Kidney glomerular epithelial cell (primary cell): ENCODE measurements at regions not wholly inside any gene's neighbourhood (a gene's known extent, or its start where the extent isn't known, plus 50 kb on each side); places are given as distances from the start of the nearest gene placed in this dataset.

ENCODE experiments used
- DNase-seq: peaks from one replicate; lab custom pipeline; 2025; lab: John Stamatoyannopoulos, UW

DNA sequence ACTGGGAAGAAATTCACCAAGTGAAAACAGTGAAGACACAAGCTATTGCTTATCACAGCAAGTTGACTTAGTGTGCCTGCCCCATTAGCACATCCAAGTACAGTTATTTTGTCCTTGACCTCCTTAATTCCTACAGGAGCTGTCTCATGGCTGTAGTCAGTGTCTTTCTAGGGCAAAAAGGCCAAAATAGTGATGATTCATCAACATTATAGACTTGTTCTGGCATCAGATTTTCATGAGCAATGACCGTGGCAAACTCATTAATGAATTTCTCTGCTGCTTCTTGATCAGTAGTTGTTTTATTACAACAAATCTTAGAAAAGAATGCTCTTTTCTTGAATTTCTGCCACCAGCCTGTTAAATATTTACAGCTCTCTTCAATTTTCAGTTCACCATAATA, 1169.3 kb upstream of the DDX18 start:
- no peak for DNase-seq

DNA sequence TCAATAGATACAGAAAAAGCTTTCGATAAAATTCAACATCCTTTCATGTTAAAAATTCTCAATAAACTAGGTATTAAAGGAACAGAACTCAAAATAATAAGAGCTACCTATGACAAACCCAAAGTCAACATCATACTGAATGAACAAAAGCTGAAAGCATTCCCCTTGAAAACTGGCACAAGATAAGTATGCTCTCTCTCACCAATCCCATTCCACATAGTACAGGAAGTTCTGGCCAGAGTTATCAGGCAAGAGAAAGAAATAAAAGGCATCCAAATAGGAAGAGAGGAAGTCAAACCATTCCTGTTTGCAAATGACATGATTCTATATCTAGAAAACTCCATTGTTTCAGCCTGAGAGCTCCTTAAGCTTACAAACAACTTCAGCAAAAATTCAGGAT, 1145.8 kb upstream of the DDX18 start:
- no peak for DNase-seq

DNA sequence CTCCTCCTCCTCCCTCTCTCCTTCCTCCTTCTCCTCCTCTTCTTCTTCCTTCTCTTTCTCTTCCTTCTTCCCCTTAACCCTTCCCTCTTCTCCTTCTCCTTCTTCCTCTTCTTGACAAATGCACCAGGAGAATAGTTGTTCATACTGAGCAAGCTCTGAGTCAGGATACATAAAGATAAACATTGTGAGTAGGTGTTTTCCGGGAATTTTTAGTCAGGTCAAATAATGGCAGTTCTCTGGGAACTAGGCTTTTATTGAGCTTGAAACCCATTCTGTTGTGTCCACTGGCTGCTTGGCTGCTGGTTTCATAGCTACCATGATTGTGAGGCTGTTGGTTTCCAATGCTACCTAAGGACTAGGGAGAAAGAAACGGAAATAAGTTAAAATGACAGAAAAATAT, 1144.7 kb upstream of the DDX18 start:
- no peak for DNase-seq

DNA sequence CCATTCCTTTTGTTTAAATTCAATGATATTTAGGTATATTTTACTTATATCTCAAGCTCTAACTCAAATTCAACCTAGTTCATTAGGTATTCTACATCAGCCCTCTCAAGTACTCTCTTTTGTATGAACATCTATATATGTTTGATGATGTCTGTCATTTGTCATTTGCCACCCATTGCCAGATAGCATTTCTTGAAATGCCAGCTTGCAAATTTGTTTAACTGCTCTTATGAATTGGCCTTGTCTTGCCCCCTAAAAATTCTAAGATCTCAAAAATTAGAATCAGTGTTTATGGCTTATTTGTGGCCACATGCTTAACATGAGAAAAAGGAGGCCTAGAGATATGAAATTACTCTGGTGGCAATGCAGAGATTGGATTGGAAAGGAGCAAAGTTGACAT, 1140.3 kb upstream of the DDX18 start:
- no peak for DNase-seq

DNA sequence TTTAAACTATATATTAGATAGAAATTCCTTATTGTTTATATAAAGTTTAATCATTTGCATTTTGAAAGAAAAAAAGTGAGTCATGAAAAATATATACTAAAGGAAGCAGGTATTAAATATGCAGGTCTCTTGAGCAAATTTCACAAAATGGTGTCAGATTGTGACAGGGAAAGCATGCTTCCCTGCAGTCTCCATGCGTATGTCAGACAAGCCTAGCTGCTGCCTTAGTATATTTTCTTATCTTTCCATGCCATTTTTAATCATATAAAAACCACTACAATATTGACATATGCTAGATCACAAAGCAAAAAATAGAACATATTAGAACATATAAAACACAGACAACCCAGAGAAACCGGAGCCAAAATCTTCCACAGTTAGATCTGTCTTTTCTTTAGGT, 1137.7 kb upstream of the DDX18 start:
- no peak for DNase-seq

DNA sequence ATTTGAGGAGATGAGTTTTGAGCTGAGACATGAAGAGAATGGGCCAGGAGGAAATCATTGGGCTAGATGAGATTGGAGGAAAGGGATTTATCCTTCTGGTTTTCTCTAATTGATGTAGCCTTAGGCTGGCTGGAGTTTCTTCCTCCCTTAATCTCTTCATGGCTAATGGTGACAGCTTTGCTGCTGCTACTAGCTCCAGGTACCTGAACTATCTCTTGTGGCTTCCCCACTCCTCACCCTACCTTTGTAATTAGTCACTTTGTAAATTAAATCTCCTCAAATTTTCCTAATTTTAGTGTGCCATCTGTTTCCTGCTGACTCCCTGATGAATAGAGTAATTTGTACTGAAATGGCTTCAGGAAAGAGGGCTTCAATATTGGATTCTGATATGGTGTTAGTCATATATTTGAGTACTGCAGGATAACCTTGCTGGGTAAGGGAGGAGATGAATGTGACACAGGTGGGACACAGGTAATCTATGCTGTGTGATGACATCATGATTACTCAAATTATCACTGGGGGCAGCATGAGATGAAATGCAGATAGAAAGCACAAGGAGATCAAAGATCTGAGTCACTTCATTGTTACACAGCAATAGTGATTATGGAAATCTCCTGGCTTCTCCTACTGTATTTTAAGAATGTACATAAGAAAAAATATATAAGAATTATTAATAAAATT, 1134.1 kb upstream of the DDX18 start:
- no peak for DNase-seq

DNA sequence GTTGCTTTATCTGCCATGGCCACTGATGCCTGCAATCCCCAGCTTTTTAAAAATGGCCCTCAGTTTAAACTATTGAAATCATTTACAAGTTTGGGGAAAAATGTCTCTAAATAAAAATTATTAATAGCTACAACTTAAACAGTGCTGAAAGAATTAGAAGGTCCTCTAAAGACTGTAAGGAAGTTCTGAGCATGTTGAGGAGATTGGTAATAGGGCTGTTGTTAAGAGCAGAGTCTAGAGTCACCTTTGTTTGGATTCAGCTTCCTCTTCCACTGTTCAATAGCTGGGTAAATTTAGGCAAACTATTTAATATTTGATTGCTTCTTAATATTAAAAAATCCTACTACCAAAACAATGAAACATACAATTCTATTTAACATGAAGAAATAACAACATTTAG, 1127.1 kb upstream of the DDX18 start:
- DNase-seq = no peak

DNA sequence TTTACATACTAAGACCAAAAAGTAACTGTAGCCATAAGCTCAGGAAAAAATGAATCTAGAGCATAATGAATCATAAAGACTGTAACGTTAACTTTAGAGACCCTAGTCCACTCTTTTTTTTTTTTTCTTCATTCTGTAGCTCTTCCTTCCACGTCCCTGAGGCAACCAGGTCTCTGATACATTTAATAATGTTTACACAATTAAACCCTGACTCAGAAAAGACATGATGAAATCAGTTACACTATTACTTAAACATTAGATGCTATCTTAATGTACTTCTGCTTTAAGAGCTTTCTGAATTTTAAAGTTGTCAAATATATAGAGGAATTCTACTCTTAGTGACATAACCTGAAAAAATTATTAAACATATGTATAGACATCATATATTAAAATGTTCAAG, 1121.5 kb upstream of the DDX18 start:
- DNase-seq = no peak

DNA sequence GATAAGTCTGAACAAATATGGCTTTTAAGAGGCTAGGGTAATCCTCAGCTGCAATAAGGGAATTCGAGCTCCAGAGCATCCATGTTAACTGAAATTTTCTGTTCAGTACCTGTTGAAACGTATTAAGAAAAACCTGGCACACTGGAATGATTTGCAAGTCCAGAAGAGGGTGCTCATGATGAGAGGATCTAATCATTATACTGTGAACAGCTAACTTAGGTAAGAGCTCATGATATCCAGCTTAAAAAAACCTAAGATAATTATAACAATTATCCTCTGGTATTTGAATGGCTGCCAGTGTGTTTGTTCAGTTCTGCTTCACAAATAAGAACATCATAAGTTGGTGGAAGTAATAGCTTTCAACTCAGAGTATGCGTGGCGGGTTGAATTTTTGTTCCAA, 1118.3 kb upstream of the DDX18 start:
- no peak for DNase-seq

DNA sequence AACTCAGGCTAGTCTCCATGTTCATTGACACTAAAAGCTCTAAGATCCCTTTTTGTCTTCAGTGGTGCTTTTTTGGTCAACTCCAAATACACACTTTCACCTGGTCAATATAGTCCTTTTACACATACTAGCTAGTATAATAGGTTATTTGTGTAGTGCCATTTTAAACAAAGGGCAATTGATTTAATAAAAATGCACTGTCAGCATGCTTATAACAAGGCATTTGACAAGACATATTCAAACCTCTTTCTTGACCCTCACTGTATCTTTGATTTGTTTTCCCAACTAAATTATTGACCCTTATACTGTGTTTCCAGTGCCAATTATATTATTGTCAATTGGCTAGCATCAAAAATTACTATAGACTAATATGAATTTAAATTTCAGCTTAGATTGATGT, 1117.6 kb upstream of the DDX18 start:
- no peak for DNase-seq

DNA sequence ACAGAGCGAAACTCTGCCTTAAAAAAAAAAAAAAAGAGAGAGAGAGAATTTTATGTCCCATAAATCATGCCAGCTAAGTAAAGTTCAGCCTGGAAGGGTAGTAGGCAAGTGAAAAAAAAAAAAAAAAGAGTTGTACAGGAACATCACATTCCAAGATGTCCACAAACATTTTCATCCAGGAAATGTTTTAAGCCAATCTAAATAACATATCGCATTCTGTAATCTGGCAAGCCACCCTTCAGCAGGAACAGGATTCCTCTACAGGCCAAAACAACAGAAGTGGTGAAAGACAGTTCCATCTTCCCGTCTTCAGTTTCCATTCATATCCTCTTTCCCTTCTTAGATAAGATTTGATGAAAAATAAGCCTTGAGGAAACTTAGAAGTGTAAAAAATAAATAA, 1108.1 kb upstream of the DDX18 start:
- no peak for DNase-seq

DNA sequence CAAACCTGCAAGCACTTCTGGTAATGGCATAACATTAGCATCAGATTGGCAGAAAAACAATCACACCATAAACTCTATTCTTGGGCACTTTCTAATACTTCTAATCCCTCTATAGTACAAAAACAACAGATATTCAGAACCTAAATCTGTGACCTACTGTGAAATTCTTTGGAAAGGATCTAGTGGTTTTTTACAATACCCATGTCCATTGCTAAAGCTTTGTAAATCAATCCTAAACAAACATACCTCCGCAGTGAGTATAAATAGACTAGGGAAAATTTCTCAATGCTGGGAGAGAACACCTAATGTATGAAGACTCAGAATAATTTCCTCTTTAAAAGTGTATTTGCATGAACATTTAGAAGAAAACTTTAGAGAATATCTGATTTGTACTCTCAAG, 1098.5 kb upstream of the DDX18 start:
- DNase-seq = no peak

DNA sequence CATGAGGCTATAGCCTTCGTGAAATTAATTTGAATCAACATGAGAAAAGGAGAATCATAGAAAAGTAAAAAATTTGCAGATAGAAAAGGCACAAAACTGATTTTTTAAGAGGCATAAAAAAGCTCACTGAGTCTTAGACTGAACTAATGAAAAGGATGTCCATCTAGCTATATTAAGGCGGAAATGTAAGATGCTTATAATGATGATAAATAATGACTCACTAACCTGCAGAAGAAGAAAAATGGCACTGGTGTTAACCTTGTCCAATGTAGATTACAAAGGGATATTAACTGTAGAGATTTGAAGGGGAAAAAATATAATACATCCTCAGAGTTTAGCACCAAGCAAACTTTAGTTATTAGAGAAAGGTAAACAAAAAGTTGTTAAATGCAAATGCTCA, 1098.0 kb upstream of the DDX18 start:
- DNase-seq = no peak

DNA sequence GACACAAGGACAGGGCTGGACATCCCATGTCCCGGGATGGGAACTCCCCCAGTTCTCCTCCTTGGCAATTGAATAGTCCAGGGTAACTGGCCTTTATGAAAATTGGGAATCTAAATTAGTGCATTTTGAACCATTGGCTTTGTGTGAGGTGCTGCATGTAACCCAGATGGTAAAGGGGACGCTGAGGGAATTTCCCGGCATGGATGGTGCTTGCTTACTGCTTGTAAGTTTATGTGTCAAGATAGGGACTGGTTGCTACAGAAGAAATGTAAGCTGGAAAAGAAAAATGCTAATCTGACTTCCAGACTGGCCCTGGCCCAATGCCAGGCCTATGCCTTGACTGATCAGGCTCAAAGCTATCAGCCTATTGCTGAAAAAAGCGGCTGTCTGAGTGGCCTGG, 1096.7 kb upstream of the DDX18 start:
- DNase-seq = no peak

DNA sequence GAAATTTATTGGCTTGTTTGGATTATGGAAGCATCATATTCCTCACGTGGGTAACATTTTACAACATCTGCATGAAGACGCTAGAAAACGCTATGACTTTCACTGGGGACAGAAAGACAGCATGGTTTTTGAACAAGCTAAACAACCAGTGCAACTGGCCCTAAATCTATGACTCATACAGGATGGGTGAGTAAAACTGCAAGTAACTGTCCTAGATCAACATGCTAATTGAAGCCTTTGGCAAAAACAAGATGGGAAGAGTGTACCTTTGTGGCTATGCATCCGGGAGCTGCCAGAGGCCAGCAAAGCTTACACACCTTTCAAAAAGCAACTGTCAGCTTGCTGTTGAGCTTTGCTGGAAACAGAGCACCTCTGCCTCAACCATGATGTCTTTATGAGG, 1096.0 kb upstream of the DDX18 start:
- no peak for DNase-seq

DNA sequence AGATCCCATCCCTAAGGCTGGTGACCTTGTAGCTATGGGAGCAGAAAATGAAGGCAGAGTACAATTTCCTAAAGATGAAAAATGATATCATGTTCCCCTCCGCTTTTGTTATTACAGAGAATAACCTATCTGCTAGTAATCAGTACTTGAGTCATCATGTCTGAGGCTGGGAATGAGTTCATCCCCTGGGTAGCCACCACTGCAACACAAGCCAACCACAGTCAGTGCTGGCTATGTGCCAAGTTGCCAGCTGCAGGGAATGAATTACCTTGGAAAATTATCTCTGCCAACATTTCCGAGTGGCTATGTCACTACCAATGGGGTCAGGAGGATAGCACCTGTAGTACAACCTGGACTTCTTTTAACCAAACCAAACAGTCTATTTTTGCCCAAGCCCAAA, 1094.7 kb upstream of the DDX18 start:
- DNase-seq = no peak

DNA sequence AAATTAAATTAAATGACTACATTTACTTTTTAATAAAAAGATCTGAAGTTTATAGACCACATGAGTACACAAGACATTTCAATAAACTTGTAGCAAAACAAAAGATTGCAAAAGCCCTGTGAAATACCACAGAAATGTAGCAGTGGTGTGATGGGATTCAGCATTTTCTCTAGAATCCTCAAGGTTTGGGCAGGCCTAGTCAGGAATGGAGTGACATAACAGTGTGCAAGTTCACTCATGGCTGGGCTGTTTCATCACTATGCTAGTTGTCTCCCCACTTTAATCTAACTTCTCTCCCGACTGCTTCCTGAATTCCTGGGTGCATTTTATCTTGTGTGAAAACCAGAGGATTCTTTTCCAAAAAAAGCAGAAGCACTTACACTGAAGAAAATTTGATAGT, 1089.9 kb upstream of the DDX18 start:
- DNase-seq = no peak

DNA sequence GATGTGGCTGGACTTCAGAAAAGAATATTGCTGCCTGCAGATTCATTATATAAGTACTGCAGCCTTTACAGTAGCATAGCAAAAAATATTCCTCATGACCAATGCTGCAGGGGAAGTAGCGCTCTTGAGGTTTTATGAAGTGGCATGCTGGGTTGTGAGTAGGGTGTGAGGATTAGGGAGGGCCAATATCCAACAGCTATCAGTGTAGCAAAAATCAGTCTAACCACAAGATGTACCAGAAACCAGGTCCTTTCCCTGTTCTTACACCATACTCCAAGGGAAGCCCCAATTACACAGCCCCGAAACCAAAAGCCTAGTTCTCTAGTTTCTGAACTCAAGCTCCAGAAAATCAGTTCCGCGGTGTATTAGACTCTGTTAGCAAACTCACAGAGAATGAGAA, 1082.2 kb upstream of the DDX18 start:
- DNase-seq = no peak

DNA sequence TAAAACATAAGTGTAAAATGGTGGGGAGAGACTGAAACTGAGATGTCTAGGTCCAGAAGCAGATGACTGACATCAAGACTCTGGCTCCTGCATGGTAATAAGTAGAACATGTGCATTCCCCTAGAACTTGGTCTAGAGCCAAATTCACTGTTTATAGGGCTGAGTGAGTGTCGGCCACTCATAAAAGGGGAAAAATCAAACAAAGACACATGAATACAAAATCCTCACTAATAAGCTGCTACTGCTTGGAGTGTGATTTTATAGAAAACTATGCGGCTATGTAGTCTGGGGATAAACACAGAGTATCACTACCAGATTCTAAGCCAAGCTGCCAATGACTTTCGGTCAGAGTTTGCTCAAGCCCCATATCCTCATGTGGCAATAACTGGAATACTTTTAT, 1080.8 kb upstream of the DDX18 start:
- DNase-seq = no peak

DNA sequence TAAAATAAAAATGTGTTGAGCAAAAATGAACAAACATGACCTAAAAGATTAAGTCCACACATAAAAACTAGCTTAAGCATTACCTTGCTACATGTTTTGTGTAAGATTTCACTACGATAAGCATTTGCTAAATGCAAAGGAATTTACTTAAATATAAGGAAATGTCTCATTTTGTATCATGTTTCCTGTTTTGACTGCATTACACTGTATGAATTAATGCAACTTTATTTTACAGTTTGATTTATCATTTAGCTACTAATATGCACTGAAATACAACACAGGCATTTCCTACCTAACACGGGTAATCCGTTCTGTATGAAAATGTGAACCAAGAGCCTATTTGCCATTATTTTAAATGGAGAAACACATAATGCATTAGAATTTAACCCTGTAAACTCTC, 1076.5 kb upstream of the DDX18 start:
- DNase-seq = no peak

DNA sequence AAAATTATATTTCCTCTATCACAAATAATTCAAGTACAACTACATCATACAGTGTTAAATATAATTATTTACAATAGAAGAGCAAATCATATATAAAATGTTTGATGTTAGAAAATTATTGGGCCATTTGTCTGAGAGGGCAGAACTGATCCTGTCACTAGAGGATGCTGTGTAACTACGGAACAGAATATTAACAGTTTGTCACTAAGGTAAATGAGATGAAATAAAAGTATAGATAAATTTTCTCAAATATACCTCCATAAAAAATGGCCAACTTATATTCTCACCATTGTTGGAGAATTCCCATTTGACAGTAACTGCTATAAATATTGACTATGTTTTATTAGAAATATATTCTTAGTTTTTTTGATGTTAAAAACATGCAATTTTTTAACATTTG, 1067.4 kb upstream of the DDX18 start:
- DNase-seq = no peak

DNA sequence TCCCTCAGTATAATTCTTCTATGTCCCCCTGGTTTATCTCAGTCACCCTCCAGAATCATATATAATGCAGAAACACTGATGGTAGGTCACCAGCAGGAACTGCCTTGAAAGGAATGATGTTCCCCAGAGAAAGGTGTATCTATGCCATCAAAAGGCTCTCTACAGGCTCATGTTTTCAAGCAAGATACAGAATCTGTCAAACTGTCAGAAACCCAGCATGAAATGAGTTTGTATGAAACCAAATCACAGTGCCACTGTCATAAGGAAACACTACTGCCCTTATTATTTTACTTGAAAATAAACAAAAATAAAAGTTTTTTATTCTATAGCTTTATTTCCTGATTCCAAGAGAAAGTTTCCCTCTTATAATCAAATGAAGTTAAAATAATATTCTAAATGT, 1064.5 kb upstream of the DDX18 start:
- DNase-seq = no peak

DNA sequence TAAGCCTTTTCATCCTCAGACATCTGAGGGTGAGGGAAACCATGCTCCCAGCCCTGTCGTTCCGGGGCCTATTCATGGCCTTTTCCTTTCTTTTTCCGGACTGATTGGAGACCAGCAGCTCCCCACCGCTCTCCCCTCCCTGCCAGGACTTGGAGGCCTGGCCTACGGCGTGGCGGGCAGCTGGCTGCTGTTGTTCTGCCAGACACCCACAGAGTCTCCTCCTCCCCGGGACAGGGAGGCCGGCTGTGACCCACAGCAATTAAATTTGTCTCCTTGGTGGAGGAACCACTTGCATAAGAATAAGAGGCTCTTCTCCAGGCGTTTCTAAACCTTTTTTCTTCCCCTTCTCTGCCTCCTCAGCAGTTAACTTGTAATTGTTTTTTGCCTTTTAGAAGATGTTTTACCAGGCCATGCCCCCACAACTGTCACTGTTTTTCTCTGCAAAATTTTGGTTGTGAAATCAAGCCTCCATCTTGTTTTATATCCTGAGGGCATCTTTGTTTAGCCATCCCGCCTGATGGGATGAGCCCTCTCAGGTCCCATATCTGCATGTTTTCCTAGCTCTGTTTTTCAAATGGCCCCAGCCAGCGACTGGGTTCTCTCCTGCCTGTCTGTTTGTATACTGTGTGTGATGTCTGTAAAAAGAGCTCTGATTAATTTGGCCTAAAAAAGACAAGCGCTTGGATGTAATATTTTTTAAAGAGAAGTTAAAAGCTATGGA, 1060.0 kb upstream of the DDX18 start:
- DNase-seq = no peak

DNA sequence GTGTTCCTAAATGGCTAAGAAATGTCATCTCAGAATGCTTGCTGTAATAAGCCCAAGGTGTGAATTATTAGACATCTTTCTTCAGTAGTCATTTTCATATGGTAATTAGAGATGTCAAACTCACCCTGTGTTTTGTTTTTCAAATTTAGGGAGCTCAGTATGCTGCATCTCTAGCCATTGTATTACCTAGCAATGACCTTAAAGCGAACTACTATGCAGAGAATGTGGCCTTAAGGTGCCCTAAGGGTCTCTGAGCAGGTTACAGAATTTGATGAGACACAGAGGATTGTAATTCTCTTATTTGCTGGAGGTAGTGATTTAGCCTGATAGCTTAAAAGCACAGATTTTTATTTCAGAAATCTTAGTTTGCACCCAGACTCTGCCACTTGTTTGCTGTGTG, 1052.6 kb upstream of the DDX18 start:
- DNase-seq = no peak
